CD4-positive, alpha-beta T cell (primary cell): ENCODE measurements at regions not wholly inside any gene's neighbourhood (a gene's known extent, or its start where the extent isn't known, plus 50 kb on each side); places are given as distances from the start of the nearest gene placed in this dataset.

ENCODE experiments used
- ATAC-seq: fragments of 200-7000 bp; cut with Tn5 transposase; one replicate; pipeline ENCODE4 v1.10.0; 2022; ENCODE audit warnings: mild to moderate bottlenecking; ENCODE audit not compliant: poor library complexity
- CTCF ChIA-PET: fragments of 350-600 bp; sonication (Branson Sonifier 250); formaldehyde crosslinking; loops from one replicate; lab custom pipeline; 2021; ENCODE audit warnings: antibody characterized with exemption, inconsistent platforms; lab: Charles Lee
- POLR2A ChIA-PET: fragments of 350-600 bp; sonication (Branson Sonifier 250); formaldehyde crosslinking; loops from one replicate; lab custom pipeline; 2021; ENCODE audit warnings: antibody characterized with exemption, inconsistent platforms; lab: Charles Lee
- DNase-seq, 14 experiments: peaks; one replicate each; pipeline ENCODE4 v3.0.0-alpha.2; 2013 to 2020; ENCODE audit warnings: mixed read lengths in 2 of 14
- H3K27ac ChIP-seq, 2 donors: one replicate each; pipeline versions ENCODE4 v1.5.1 to v1.7.0; 2013; ENCODE audit warnings: low read length in 2 of 2, low read depth in 1 of 2, mild to moderate bottlenecking in 1 of 2
- H3K27me3 ChIP-seq, 2 experiments: 1 replicate in 1 of 2; 2 replicates in 1 of 2; pipeline versions ENCODE4 v1.6.1 to v1.7.0; 2013; ENCODE audit warnings: low read length in 2 of 2, control low read depth in 1 of 2, mild to moderate bottlenecking in 1 of 2, moderate library complexity in 1 of 2; ENCODE audit not compliant: insufficient read depth in 2 of 2, control insufficient read depth in 1 of 2
- H3K36me3 ChIP-seq: one replicate; pipeline ENCODE4 v1.6.1; 2013; ENCODE audit warnings: low read length, control low read depth; ENCODE audit not compliant: insufficient read depth
- H3K4me1 ChIP-seq: one replicate; pipeline ENCODE4 v1.6.1; 2013; ENCODE audit warnings: low read length, control low read depth; ENCODE audit not compliant: insufficient read depth
- H3K4me3 ChIP-seq: one replicate; pipeline ENCODE4 v1.5.1; 2013; ENCODE audit warnings: mild to moderate bottlenecking, low read length, moderate library complexity
- H3K9me3 ChIP-seq, 2 experiments: 1 replicate in 1 of 2; 2 replicates in 1 of 2; pipeline versions ENCODE4 v1.6.1 to v1.7.0; 2013; ENCODE audit warnings: low read length in 2 of 2, mild to moderate bottlenecking in 2 of 2, control low read depth in 1 of 2, moderate library complexity in 1 of 2; ENCODE audit not compliant: control insufficient read depth in 1 of 2, insufficient read depth in 1 of 2
- H3K27ac Mint-ChIP-seq: one replicate; pipeline ENCODE4 v1.8.0; 2020; ENCODE audit warnings: mixed read lengths
- H3K27me3 Mint-ChIP-seq: one replicate; pipeline ENCODE4 v1.8.0; 2021; ENCODE audit warnings: mixed read lengths
- H3K36me3 Mint-ChIP-seq: one replicate; pipeline ENCODE4 v1.8.0; 2021; ENCODE audit warnings: low read depth, mixed read lengths
- H3K4me1 Mint-ChIP-seq: one replicate; pipeline ENCODE4 v1.8.0; 2021; ENCODE audit warnings: low read depth, mixed read lengths
- H3K4me3 Mint-ChIP-seq: one replicate; pipeline ENCODE4 v1.8.0; 2020; ENCODE audit warnings: mild to moderate bottlenecking, mixed read lengths
- H3K9me3 Mint-ChIP-seq: one replicate; pipeline ENCODE4 v1.8.0; 2020; ENCODE audit warnings: mixed read lengths
- intact Hi-C, 2 experiments: fragments of 100-400 bp; cut with DNase I in 1 of 2; cut with micrococcal nuclease in 1 of 2; formaldehyde crosslinking; loops; one replicate each; pipeline versions ENCODE4 v1.15.1 to v1.9.0; 2023 to 2025; cut with DNase I, micrococcal nuclease
- TF ChIP-seq, protein P1 (sequence below): fragments of 200-600 bp; IDR thresholded peaks from one replicate; pipeline ENCODE4 v1.8.0; 2022; ENCODE audit warnings: antibody characterized with exemption, mild to moderate bottlenecking

DNA sequence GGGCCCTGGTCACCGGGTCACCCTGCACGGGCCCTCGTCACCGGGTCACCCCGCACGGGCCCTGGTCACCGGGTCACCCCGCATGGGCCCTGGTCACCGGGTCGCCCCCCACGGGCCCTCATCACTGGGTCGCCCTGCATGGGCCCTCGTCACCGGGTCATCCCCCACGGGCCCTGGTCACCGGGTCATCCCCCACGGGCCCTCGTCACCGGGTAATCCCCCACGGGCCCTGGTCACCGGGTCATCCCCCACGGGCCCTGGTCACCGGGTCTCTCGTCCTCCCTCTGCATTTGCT is 77.6 kb downstream of the RIPK4 start:
- intact Hi-C loops = no loop called here
- Mint-ChIP-seq H3K9me3 (no peaks in the 10 kb centered on the region), H3K4me3 (no peak overlapping the region), H3K27me3 (peaks cover 34% of the 10 kb centered on the region), H3K4me1 (no peaks in the 10 kb centered on the region), H3K36me3 (no peaks in the 10 kb centered on the region), H3K27ac (no peak overlapping the region)
- H3K4me1 ChIP-seq = no peaks in the 10 kb centered on the region
- DNase-seq (no peak), ATAC-seq (no peak)
- peaks cover 0 to 11% of the 10 kb centered on the region in 2 experiments for H3K9me3 ChIP-seq
- CTCF ChIA-PET = no interaction called here
- H3K4me3 ChIP-seq = no peak overlapping the region
- TF ChIP-seq, protein P1, sequence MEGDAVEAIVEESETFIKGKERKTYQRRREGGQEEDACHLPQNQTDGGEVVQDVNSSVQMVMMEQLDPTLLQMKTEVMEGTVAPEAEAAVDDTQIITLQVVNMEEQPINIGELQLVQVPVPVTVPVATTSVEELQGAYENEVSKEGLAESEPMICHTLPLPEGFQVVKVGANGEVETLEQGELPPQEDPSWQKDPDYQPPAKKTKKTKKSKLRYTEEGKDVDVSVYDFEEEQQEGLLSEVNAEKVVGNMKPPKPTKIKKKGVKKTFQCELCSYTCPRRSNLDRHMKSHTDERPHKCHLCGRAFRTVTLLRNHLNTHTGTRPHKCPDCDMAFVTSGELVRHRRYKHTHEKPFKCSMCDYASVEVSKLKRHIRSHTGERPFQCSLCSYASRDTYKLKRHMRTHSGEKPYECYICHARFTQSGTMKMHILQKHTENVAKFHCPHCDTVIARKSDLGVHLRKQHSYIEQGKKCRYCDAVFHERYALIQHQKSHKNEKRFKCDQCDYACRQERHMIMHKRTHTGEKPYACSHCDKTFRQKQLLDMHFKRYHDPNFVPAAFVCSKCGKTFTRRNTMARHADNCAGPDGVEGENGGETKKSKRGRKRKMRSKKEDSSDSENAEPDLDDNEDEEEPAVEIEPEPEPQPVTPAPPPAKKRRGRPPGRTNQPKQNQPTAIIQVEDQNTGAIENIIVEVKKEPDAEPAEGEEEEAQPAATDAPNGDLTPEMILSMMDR = no peak
- POLR2A ChIA-PET = no interaction called here
- H3K36me3 ChIP-seq = no peaks in the 10 kb centered on the region
- H3K27ac ChIP-seq = no peak overlapping the region
- peaks cover 0 to 7% of the 10 kb centered on the region in 2 experiments for H3K27me3 ChIP-seq

DNA sequence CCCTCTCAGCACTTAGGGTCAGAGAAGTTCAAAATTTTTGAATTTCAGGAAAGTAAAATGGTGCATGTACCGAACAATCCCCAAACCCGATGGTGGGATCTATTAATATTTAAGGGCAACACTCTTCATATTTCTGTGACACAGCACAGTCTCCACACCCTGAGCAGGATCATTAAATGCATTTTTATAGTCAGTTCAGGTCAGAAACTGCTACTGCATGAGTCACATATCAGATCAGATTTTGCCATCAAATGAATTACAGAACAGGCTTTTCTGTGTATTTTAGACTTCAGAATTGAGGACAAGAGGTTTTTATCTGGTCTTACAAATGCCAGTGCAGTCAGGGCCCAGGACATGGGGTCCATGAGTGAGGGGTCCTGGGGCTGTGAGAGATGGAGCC is 79.2 kb downstream of the RIPK4 start:
- Mint-ChIP-seq H3K9me3 (no peaks in the 10 kb centered on the region), H3K36me3 (no peaks in the 10 kb centered on the region), H3K4me3 (no peak overlapping the region), H3K4me1 (no peaks in the 10 kb centered on the region), H3K27ac (no peak overlapping the region), H3K27me3 (peaks cover 36% of the 10 kb centered on the region)
- Histone ChIP-seq H3K4me1 (no peaks in the 10 kb centered on the region), H3K27ac (no peak overlapping the region), H3K4me3 (no peak overlapping the region), H3K36me3 (no peaks in the 10 kb centered on the region), H3K27me3 (peaks cover 0 to 7% of the 10 kb centered on the region in 2 experiments), H3K9me3 (peaks cover 0 to 10% of the 10 kb centered on the region in 2 experiments)
- POLR2A ChIA-PET = no interaction called here
- CTCF ChIA-PET = no interaction called here
- TF ChIP-seq, protein P1 = no peak
- intact Hi-C loops = no loop called here
- DNase-seq = no peak
- ATAC-seq = no peak

GRCh38 chr21:41686664-41687063 is 80.2 kb downstream of the RIPK4 start:
- H3K36me3 Mint-ChIP-seq = no peaks in the 10 kb centered on the region
- Histone ChIP-seq H3K4me3 (no peak overlapping the region), H3K27me3 (peaks cover 0 to 6% of the 10 kb centered on the region in 2 experiments), H3K9me3 (peaks cover 0 to 10% of the 10 kb centered on the region in 2 experiments), H3K4me1 (no peaks in the 10 kb centered on the region), H3K27ac (no peak overlapping the region), H3K36me3 (no peaks in the 10 kb centered on the region)
- ATAC-seq (no peak), DNase-seq (no peak)
- H3K27ac Mint-ChIP-seq = no peak overlapping the region
- no peak overlapping the region for H3K4me3 Mint-ChIP-seq
- no peaks in the 10 kb centered on the region for H3K4me1 Mint-ChIP-seq
- ChIA-PET POLR2A (no interaction called here), CTCF (no interaction called here)
- H3K27me3 Mint-ChIP-seq = peaks cover 27% of the 10 kb centered on the region
- H3K9me3 Mint-ChIP-seq = no peaks in the 10 kb centered on the region
- intact Hi-C loops = no loop called here
- TF ChIP-seq, protein P1 = no peak
